ENCODE measurements at regions not wholly inside any gene's neighbourhood (a gene's known extent, or its start where the extent isn't known, plus 50 kb on each side); places are given as distances from the start of the nearest gene placed in this dataset.

- TF ChIP-seq POLR2AphosphoS5 (IDR thresholded peaks at IDR 0.05; ENCODE audit: low read depth, low read length) (no peak), TCF7L2 (IDR thresholded peaks at IDR 0.05; ENCODE audit: low read depth, low read length) (no peak), SIN3A (IDR thresholded peaks at IDR 0.05; ENCODE audit: borderline replicate concordance, insufficient read depth, low read depth, low read length) (no peak), CTCF (IDR thresholded peaks at IDR 0.05) (no peak)
- TF ChIP-seq, protein P1, sequence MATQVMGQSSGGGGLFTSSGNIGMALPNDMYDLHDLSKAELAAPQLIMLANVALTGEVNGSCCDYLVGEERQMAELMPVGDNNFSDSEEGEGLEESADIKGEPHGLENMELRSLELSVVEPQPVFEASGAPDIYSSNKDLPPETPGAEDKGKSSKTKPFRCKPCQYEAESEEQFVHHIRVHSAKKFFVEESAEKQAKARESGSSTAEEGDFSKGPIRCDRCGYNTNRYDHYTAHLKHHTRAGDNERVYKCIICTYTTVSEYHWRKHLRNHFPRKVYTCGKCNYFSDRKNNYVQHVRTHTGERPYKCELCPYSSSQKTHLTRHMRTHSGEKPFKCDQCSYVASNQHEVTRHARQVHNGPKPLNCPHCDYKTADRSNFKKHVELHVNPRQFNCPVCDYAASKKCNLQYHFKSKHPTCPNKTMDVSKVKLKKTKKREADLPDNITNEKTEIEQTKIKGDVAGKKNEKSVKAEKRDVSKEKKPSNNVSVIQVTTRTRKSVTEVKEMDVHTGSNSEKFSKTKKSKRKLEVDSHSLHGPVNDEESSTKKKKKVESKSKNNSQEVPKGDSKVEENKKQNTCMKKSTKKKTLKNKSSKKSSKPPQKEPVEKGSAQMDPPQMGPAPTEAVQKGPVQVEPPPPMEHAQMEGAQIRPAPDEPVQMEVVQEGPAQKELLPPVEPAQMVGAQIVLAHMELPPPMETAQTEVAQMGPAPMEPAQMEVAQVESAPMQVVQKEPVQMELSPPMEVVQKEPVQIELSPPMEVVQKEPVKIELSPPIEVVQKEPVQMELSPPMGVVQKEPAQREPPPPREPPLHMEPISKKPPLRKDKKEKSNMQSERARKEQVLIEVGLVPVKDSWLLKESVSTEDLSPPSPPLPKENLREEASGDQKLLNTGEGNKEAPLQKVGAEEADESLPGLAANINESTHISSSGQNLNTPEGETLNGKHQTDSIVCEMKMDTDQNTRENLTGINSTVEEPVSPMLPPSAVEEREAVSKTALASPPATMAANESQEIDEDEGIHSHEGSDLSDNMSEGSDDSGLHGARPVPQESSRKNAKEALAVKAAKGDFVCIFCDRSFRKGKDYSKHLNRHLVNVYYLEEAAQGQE (IDR thresholded peaks at IDR 0.05; ENCODE audit: insufficient read depth in 1 of 2, low read depth in 2 of 2, low read length in 1 of 2): no peak
- no TSS peak for BruUV-seq (replicated peaks)
- DNase-seq (ENCODE audit: low read depth, low spot score) (no peak), ATAC-seq (no peak)
- ChIA-PET CTCF (no interaction called here), POLR2A (no interaction called here)
- Histone ChIP-seq H3K9me3 (ENCODE audit: control insufficient read depth, insufficient read depth, low read depth, low read length) (no peaks in the 10 kb centered on the region), H3K4me3 (ENCODE audit: low read depth in 2 of 2, low read length in 2 of 2) (no peak overlapping the region), H3K36me3 (ENCODE audit: control insufficient read depth, insufficient read depth, low read length) (no peaks in the 10 kb centered on the region), H3K4me1 (ENCODE audit: control insufficient read depth, insufficient read depth, low read length) (no peaks in the 10 kb centered on the region), H3K27ac (ENCODE audit: low read length) (no peak overlapping the region), H3K27me3 (ENCODE audit: control insufficient read depth, insufficient read depth, low read length) (no peaks in the 10 kb centered on the region)
- intact Hi-C loops (cut with micrococcal nuclease; ENCODE audit: unreplicated experiment) (no loop called here), in situ Hi-C loops (cut with HindIII; ENCODE audit: low pct_unique_long_range_greater_than_20kb, low sequenced_read_pairs) (no loop called here)
Observed at GRCh38 chr1:232579958-232580941, 49.7 kb downstream of the SIPA1L2 start.

GRCh38 chr1:232579466-232579865 lies 50.5 kb downstream of the SIPA1L2 start:
- BruUV-seq (replicated peaks): no TSS peak
- ChIA-PET CTCF (no interaction called here), POLR2A (no interaction called here)
- Histone ChIP-seq H3K4me3 (ENCODE audit: low read depth in 2 of 2, low read length in 2 of 2) (no peak overlapping the region), H3K27ac (ENCODE audit: low read length) (no peak overlapping the region), H3K4me1 (ENCODE audit: control insufficient read depth, insufficient read depth, low read length) (no peaks in the 10 kb centered on the region; the same call in 1 of the 2 replicates), H3K27me3 (ENCODE audit: control insufficient read depth, insufficient read depth, low read length) (no peaks in the 10 kb centered on the region), H3K36me3 (ENCODE audit: control insufficient read depth, insufficient read depth, low read length) (no peaks in the 10 kb centered on the region), H3K9me3 (ENCODE audit: control insufficient read depth, insufficient read depth, low read depth, low read length) (no peaks in the 10 kb centered on the region)
- no peak for TF ChIP-seq POLR2AphosphoS5 (IDR thresholded peaks at IDR 0.05; ENCODE audit: low read depth, low read length)
- TF ChIP-seq, protein P1 (IDR thresholded peaks at IDR 0.05; ENCODE audit: insufficient read depth in 1 of 2, low read depth in 2 of 2, low read length in 1 of 2): no peak
- in situ Hi-C loops (cut with HindIII; ENCODE audit: low pct_unique_long_range_greater_than_20kb, low sequenced_read_pairs): no loop called here
- no peak for ATAC-seq
- DNase-seq (ENCODE audit: low read depth, low spot score): no peak
- intact Hi-C loops (cut with micrococcal nuclease; ENCODE audit: unreplicated experiment): no loop called here
